Activated T-cell treated with anti-CD3 and anti-CD28 coated beads, Interleukin-2, amount 50 U/mL, for 24 hours (primary cell): ENCODE measurements at regions not wholly inside any gene's neighbourhood (a gene's known extent, or its start where the extent isn't known, plus 50 kb on each side); places are given as distances from the start of the nearest gene placed in this dataset.

Experiments
- DNase-seq: peaks from one replicate; pipeline ENCODE4 v3.0.0-alpha.2; 2020
- H3K27ac Mint-ChIP-seq: 2 replicates; pipeline ENCODE4 v1.8.0; 2020; ENCODE audit warnings: mild to moderate bottlenecking, mixed read lengths
- H3K27me3 Mint-ChIP-seq: 2 replicates; pipeline ENCODE4 v1.8.0; 2020; ENCODE audit warnings: mixed read lengths
- H3K36me3 Mint-ChIP-seq: 2 replicates; pipeline ENCODE4 v1.8.0; 2020; ENCODE audit warnings: low read depth, mixed read lengths
- H3K4me1 Mint-ChIP-seq: 2 replicates; pipeline ENCODE4 v1.8.0; 2020; ENCODE audit warnings: low read depth, mixed read lengths
- H3K4me3 Mint-ChIP-seq: 2 replicates; pipeline ENCODE4 v1.8.0; 2020; ENCODE audit warnings: mild to moderate bottlenecking, moderate library complexity, mixed read lengths
- H3K9me3 Mint-ChIP-seq: 2 replicates; pipeline ENCODE4 v1.8.0; 2020; ENCODE audit warnings: mixed read lengths

GRCh38 chr19:27694361-27695055 is 1518.4 kb downstream of the UQCRFS1 start:
- no peaks in the 10 kb centered on the region for H3K36me3 Mint-ChIP-seq

GRCh38 chr19:27691991-27692390 is 1521.0 kb downstream of the UQCRFS1 start:
- Mint-ChIP-seq H3K27ac (no peak overlapping the region), H3K36me3 (no peaks in the 10 kb centered on the region), H3K4me1 (no peaks in the 10 kb centered on the region), H3K9me3 (peaks cover 41% of the 10 kb centered on the region), H3K27me3 (no peaks in the 10 kb centered on the region), H3K4me3 (no peak overlapping the region)
- no peak for DNase-seq

More at GRCh38 chr19:27694361-27695055, 1518.4 kb downstream of the UQCRFS1 start:
- H3K4me3 Mint-ChIP-seq = no peak overlapping the region
- H3K4me1 Mint-ChIP-seq = no peaks in the 10 kb centered on the region
- no peaks in the 10 kb centered on the region for H3K27me3 Mint-ChIP-seq
- peaks cover 39% of the 10 kb centered on the region for H3K9me3 Mint-ChIP-seq
- DNase-seq = no peak
- no peak overlapping the region for H3K27ac Mint-ChIP-seq

- Mint-ChIP-seq H3K4me1 (no peaks in the 10 kb centered on the region), H3K4me3 (no peak overlapping the region), H3K27ac (no peak overlapping the region), H3K36me3 (no peaks in the 10 kb centered on the region), H3K9me3 (peaks cover 40% of the 10 kb centered on the region), H3K27me3 (no peaks in the 10 kb centered on the region)
- no peak for DNase-seq
These were observed 1523.2 kb downstream of the UQCRFS1 start for GRCh38 chr19:27689734-27690241.

GRCh38 chr19:27684293-27684692 is 1528.7 kb downstream of the UQCRFS1 start:
- DNase-seq = no peak
- H3K4me3 Mint-ChIP-seq = no peak overlapping the region
- H3K4me1 Mint-ChIP-seq = no peaks in the 10 kb centered on the region
- H3K27ac Mint-ChIP-seq = no peak overlapping the region
- no peaks in the 10 kb centered on the region for H3K27me3 Mint-ChIP-seq
- H3K9me3 Mint-ChIP-seq = peaks cover 14% of the 10 kb centered on the region
- H3K36me3 Mint-ChIP-seq = no peaks in the 10 kb centered on the region

DNA sequence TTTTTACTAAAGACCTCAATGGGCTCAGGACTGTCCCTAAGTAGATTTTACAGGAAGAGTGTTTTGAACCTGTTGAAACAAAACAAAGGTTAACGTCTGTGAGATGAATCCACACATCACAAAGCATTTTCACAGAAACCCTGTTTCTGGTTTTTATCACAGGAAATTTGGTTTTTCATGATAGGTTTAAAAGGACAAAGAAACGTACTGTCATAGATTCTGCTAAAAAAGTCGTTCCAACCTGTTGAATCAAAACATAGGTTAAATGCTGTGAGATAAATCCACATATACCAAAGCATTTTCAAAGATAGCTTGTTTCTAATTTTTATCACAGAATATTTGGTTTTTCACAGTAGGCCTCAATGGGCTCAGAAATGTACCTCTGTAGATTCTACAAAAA is 1531.0 kb downstream of the UQCRFS1 start:
- DNase-seq = no peak
- no peak overlapping the region for H3K4me3 Mint-ChIP-seq
- no peaks in the 10 kb centered on the region for H3K4me1 Mint-ChIP-seq
- H3K27ac Mint-ChIP-seq = no peak overlapping the region
- no peaks in the 10 kb centered on the region for H3K27me3 Mint-ChIP-seq
- H3K36me3 Mint-ChIP-seq = no peaks in the 10 kb centered on the region
- H3K9me3 Mint-ChIP-seq = peaks cover 19% of the 10 kb centered on the region

DNA sequence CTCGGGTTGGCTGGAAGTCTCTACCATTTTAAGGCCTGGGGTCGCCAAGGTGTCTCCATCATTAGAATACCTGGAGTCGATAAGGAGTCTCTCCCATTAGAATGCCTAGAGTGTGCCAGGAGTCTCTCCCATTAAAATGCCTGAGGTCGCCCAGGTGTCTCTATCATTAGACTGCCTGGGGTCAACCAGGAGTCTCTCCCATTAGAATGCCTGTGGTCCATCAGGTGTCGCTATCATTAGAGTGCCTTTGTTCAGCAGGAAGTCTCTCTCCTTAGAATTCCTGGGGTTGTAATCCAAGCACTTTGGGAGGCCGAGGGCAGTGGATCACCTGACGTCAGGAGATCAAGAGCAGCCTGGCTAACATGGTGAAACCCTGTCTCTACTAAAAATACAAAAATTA is 1533.0 kb downstream of the UQCRFS1 start:
- Mint-ChIP-seq H3K27ac (no peak overlapping the region), H3K4me3 (no peak overlapping the region), H3K27me3 (no peaks in the 10 kb centered on the region), H3K9me3 (peaks cover 34% of the 10 kb centered on the region), H3K36me3 (no peaks in the 10 kb centered on the region), H3K4me1 (no peaks in the 10 kb centered on the region)
- DNase-seq = no peak

GRCh38 chr19:27679399-27679798 is 1533.6 kb downstream of the UQCRFS1 start:
- no peak for DNase-seq
- Mint-ChIP-seq H3K4me3 (no peak overlapping the region), H3K27me3 (no peaks in the 10 kb centered on the region), H3K9me3 (peaks cover 29% of the 10 kb centered on the region), H3K4me1 (no peaks in the 10 kb centered on the region), H3K36me3 (no peaks in the 10 kb centered on the region), H3K27ac (no peak overlapping the region)

- Mint-ChIP-seq H3K36me3 (no peaks in the 10 kb centered on the region), H3K27me3 (no peaks in the 10 kb centered on the region), H3K4me3 (no peak overlapping the region), H3K9me3 (peaks cover 44% of the 10 kb centered on the region), H3K4me1 (no peaks in the 10 kb centered on the region), H3K27ac (no peak overlapping the region)
- DNase-seq = no peak
These were observed 1536.1 kb downstream of the UQCRFS1 start for GRCh38 chr19:27676877-27677276.

DNA sequence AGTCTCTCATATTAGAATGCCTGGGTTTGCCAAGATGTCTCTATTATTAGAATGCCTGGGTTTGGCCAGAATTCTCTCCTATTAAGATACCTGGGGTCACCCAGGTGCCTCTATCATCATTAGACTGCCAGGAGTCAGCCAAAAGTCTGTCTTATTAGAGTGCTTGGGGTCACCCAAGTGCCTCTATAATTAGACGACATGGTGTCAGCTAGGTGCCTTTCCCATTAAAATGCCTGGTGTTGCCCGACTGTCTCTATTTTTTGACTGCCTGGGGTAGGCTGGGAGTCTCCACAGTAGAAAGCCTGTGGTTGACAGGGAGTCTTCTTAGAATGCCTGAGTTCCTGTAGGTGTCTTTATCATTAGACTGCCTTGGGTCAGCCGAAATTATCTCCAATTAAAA is 1536.6 kb downstream of the UQCRFS1 start:
- Mint-ChIP-seq H3K36me3 (no peaks in the 10 kb centered on the region), H3K4me1 (no peaks in the 10 kb centered on the region), H3K9me3 (peaks cover 44% of the 10 kb centered on the region), H3K27me3 (no peaks in the 10 kb centered on the region), H3K4me3 (no peak overlapping the region), H3K27ac (no peak overlapping the region)
- no peak for DNase-seq

- H3K27ac Mint-ChIP-seq = no peak overlapping the region
- H3K9me3 Mint-ChIP-seq = peaks cover 44% of the 10 kb centered on the region
- no peak for DNase-seq
- no peaks in the 10 kb centered on the region for H3K36me3 Mint-ChIP-seq
- H3K4me1 Mint-ChIP-seq = no peaks in the 10 kb centered on the region
- H3K4me3 Mint-ChIP-seq = no peak overlapping the region
- no peaks in the 10 kb centered on the region for H3K27me3 Mint-ChIP-seq
These were observed 1537.2 kb downstream of the UQCRFS1 start for GRCh38 chr19:27675771-27676170.

DNA sequence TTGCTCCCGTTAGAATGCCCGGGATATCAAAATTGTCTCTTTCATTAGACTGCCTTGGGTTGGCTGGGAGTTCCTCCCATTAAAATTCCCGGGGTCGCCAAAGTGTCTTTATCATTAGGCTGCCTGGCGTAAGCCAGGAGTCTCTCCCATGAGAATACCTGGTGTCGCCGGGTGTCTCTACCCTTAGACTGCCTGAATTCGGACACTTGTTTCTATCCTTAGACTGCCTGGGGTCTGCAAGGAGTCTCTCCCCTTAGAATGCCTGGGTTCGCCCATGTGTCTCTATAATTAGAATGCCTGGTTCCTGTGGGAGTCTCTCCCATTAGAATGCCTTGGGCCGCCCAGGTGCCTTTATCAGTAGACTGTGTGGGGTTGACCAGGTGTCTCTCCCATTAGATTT is 1538.2 kb downstream of the UQCRFS1 start:
- Mint-ChIP-seq H3K4me3 (no peak overlapping the region), H3K36me3 (no peaks in the 10 kb centered on the region), H3K27ac (no peak overlapping the region), H3K27me3 (no peaks in the 10 kb centered on the region), H3K4me1 (no peaks in the 10 kb centered on the region), H3K9me3 (peaks cover 46% of the 10 kb centered on the region)
- no peak for DNase-seq

DNA sequence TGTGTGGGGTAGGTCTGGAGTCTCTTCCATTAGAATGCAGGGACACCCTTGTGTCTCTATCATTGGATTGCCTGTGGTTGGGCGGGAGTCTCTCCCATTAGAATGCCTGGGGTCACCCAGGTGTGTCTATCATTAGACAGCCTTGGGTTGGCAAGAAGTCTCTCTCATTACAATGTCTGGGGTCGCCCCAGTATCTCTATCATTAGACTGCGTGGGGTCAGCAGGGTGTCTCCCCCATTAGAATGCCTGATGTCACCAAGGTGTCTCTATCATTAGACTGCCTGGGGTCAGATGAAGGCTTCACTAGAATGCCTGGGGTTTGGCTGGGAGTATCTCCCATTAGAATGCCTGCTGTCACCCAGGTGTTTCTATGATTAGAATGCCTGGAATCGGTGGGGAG is 1539.0 kb downstream of the UQCRFS1 start:
- no peaks in the 10 kb centered on the region for H3K27me3 Mint-ChIP-seq
- no peaks in the 10 kb centered on the region for H3K4me1 Mint-ChIP-seq
- no peak overlapping the region for H3K4me3 Mint-ChIP-seq
- no peak for DNase-seq
- H3K9me3 Mint-ChIP-seq = peaks cover 47% of the 10 kb centered on the region
- no peaks in the 10 kb centered on the region for H3K36me3 Mint-ChIP-seq
- no peak overlapping the region for H3K27ac Mint-ChIP-seq

DNA sequence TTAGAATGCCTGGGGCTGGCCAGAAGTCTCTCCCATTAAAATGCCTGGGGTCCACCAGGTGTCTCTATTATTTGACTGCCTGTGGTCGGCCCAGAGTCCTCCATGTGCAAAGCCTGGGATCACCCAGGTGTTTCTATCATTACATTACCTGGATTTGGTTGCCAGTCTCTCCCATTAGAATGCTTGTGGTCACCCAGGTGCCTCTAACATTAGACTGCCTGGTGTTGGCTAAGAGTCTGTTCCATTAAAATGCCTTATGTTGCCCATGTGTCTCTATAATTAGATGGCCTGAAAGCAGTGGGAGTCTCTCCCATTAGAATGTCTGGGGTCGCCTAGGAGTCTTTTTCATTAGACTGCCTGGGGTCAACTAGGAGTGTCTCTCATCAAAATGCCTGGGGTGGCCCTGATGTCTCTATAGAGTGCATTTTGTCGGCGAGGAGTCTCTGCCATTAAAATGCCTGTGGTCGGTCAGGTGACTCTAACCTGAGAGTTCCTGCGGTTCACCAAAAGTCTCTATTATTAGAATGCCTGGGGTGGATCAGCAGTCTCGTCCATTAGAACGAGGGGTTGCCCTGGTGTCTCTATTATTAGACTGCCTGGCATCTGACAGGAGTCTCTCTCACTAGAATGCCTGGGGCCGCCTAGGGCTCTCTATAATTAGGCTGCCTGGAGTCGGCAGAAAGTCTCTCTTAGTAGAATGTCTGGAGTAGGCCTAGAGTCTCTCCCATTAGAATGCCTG is 1540.5 kb downstream of the UQCRFS1 start:
- peaks cover 43% of the 10 kb centered on the region for H3K9me3 Mint-ChIP-seq
- H3K36me3 Mint-ChIP-seq = no peaks in the 10 kb centered on the region
- no peaks in the 10 kb centered on the region for H3K27me3 Mint-ChIP-seq
- DNase-seq = no peak
- H3K4me3 Mint-ChIP-seq = no peak overlapping the region
- no peaks in the 10 kb centered on the region for H3K4me1 Mint-ChIP-seq
- H3K27ac Mint-ChIP-seq = no peak overlapping the region

DNA sequence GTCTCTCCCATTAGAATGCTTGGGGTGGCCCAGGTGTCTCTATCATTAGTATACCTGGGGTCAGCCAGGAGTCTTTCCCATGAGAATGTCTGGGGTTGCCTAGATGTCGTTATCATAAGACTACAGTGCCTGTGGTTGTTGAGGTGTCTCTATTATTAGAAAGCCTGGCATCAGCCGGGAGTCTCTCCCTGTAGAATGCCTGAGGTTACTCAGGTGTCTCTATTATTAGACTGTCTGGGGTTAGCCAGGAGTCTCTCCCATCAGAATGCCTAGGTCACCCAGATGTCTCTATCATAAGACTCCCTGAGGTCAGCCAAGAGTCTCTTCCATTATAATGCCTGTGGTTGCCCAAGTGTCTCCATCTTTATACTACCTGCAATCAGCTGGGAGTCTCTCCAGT is 1541.1 kb downstream of the UQCRFS1 start:
- Mint-ChIP-seq H3K36me3 (no peaks in the 10 kb centered on the region), H3K4me3 (no peak overlapping the region), H3K27me3 (no peaks in the 10 kb centered on the region), H3K27ac (no peak overlapping the region), H3K9me3 (peaks cover 41% of the 10 kb centered on the region), H3K4me1 (no peaks in the 10 kb centered on the region)
- DNase-seq = no peak

DNA sequence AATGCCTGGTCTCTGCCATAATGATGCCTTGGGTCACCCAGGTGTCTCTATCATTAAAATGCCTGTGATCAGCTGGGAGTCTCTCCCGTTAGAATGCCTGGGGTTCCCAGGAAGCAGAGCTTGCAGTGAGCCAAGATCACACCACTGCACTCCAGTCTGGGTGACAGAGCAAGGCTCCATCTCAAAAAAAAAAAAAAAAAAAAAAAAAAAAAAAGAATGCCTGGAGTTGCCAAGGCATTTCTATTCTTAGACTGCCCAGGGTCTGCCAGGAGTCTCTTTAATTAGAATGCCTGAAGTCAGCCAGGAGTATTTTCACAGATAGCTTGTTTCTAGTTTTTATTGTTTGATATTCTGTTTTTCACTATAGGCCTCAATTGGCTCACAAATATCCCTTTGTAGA is 1552.5 kb downstream of the UQCRFS1 start:
- no peaks in the 10 kb centered on the region for H3K4me1 Mint-ChIP-seq
- no peak overlapping the region for H3K4me3 Mint-ChIP-seq
- peaks cover 41% of the 10 kb centered on the region for H3K9me3 Mint-ChIP-seq

More for the DNA sequence above, 1552.5 kb downstream of the UQCRFS1 start:
- Mint-ChIP-seq H3K36me3 (no peaks in the 10 kb centered on the region), H3K27ac (no peak overlapping the region), H3K27me3 (no peaks in the 10 kb centered on the region)
- no peak for DNase-seq
